CD4-positive, alpha-beta T cell treated with Interleukin-4 for 1 hour (primary cell): ENCODE measurements at regions not wholly inside any gene's neighbourhood (a gene's known extent, or its start where the extent isn't known, plus 50 kb on each side); places are given as distances from the start of the nearest gene placed in this dataset.

Source experiments
- DNase-seq, 2 donors: peaks; one replicate each; pipeline ENCODE4 v3.0.0-alpha.2; 2020 to 2022

- no peak for DNase-seq
These were observed 74.6 kb upstream of the IPO9 start for GRCh38 chr1:201754353-201754752.

- DNase-seq, result no peak
These were observed 73.8 kb upstream of the IPO9 start for GRCh38 chr1:201755200-201755599.

- no peak for DNase-seq
These were observed 72.6 kb upstream of the IPO9 start for GRCh38 chr1:201756406-201756805.

GRCh38 chr1:201758499-201759050 lies 70.4 kb upstream of the IPO9 start:
- no peak for DNase-seq

- DNase-seq, result no peak
These were observed 69.7 kb upstream of the IPO9 start for GRCh38 chr1:201759194-201759815.

GRCh38 chr1:201760516-201760915 lies 68.4 kb upstream of the IPO9 start:
- DNase-seq, result no peak

GRCh38 chr1:201761178-201761577 lies 67.8 kb upstream of the IPO9 start:
- DNase-seq, result no peak

GRCh38 chr1:201761871-201762270 lies 67.1 kb upstream of the IPO9 start:
- no peak for DNase-seq

- DNase-seq, result no peak
These were observed 66.6 kb upstream of the IPO9 start for GRCh38 chr1:201762381-201762780.

GRCh38 chr1:201763455-201764140 lies 65.4 kb upstream of the IPO9 start:
- no peak for DNase-seq

GRCh38 chr1:201764166-201764565 lies 64.8 kb upstream of the IPO9 start:
- DNase-seq, result no peak

GRCh38 chr1:201764579-201764978 lies 64.4 kb upstream of the IPO9 start:
- no peak for DNase-seq

- no peak for DNase-seq
These were observed 62.7 kb upstream of the IPO9 start for GRCh38 chr1:201766131-201766866.

GRCh38 chr1:201767339-201767738 lies 61.6 kb upstream of the IPO9 start:
- no peak for DNase-seq

- DNase-seq, result no peak
These were observed 59.9 kb upstream of the IPO9 start for GRCh38 chr1:201769072-201769471.

- no peak for DNase-seq
These were observed 59.0 kb upstream of the IPO9 start for GRCh38 chr1:201769966-201770365.

- DNase-seq, result no peak
These were observed 57.5 kb upstream of the IPO9 start for GRCh38 chr1:201771466-201771865.

- no peak for DNase-seq
These were observed 56.8 kb upstream of the IPO9 start for GRCh38 chr1:201772178-201772577.

GRCh38 chr1:201773764-201774163 lies 55.2 kb upstream of the IPO9 start:
- DNase-seq, result no peak

GRCh38 chr1:201774224-201774982 lies 54.6 kb upstream of the IPO9 start:
- no peak for DNase-seq

- no peak for DNase-seq
These were observed 54.0 kb upstream of the IPO9 start for GRCh38 chr1:201774983-201775344.

- DNase-seq, result no peak
These were observed 53.6 kb upstream of the IPO9 start for GRCh38 chr1:201775380-201775779.
